Thyroid gland (tissue), 4 donors: ENCODE measurements at regions not wholly inside any gene's neighbourhood (a gene's known extent, or its start where the extent isn't known, plus 50 kb on each side); places are given as distances from the start of the nearest gene placed in this dataset.

Source experiments
- DNase-seq, 2 donors: peaks; one replicate each; pipeline ENCODE4 v3.0.0-alpha.2; 2019
- H3K27ac ChIP-seq, 3 donors: fragments of 200-600 bp; sonication (generic); 1 replicate in 2 of 3; 2 replicates in 1 of 3; pipeline ENCODE4 v1.5.1; 2016 to 2019; ENCODE audit warnings: mild to moderate bottlenecking in 1 of 3, moderate library complexity in 1 of 3
- H3K27me3 ChIP-seq: fragments of 200-600 bp; sonication (generic); one replicate; pipeline ENCODE4 v1.5.1; 2019
- H3K36me3 ChIP-seq, 2 donors: fragments of 200-600 bp; sonication (generic); one replicate each; pipeline ENCODE4 v1.5.1; 2016 to 2019
- H3K4me1 ChIP-seq, 2 donors: fragments of 200-600 bp; sonication (generic); one replicate each; pipeline ENCODE4 v1.5.1; 2017 to 2019
- H3K4me3 ChIP-seq, 3 donors: fragments of 200-600 bp; sonication (generic); replicated peaks in 1 of 3; 1 replicate in 2 of 3; 2 replicates in 1 of 3; pipeline ENCODE4 v1.5.1; 2016; ENCODE audit warnings: mild to moderate bottlenecking in 1 of 3
- H3K9me3 ChIP-seq: fragments of 200-600 bp; sonication (generic); one replicate; pipeline ENCODE4 v1.5.1; 2017
- CTCF ChIP-seq, 6 experiments: fragments of 200-600 bp in 3 of 6; fragments of 450-650 bp in 3 of 6; sonication (generic) in 3 of 6; IDR thresholded peaks; one replicate each; pipeline ENCODE4 v1.5.1; 2016 to 2019; ENCODE audit warnings: antibody characterized with exemption in 6 of 6, mild to moderate bottlenecking in 2 of 6, inconsistent platforms in 1 of 6, moderate library complexity in 1 of 6
- POLR2A ChIP-seq, 2 donors: fragments of 450-650 bp; IDR thresholded peaks; one replicate each; pipeline ENCODE4 v1.6.1; 2017; ENCODE audit warnings: antibody characterized with exemption in 2 of 2, mild to moderate bottlenecking in 2 of 2, moderate library complexity in 1 of 2
- WGBS, 2 donors: methylation state at CpG; one replicate each; pipeline ENCODE4 v1.1.5; 2017; 5-methylcytosine and 5-hydroxymethylcytosine counted together
- intact Hi-C: fragments of 100-400 bp; cut with DNase I; formaldehyde crosslinking; loops from one replicate; pipeline ENCODE4 v1.15.1; 2023

- no peak overlapping the region for H3K27ac ChIP-seq
- WGBS, 2 donors, result 85 to 86% methylated on average over 1 to 2 of the region's 2 CpGs
- intact Hi-C loops, result no loop called here
Measured at GRCh38 chr1:170385750-170386149, 146.2 kb upstream of the GORAB start.

GRCh38 chr1:170388489-170388888, 143.5 kb upstream of the GORAB start:
- no peak for DNase-seq
- WGBS, 2 donors, result 42 to 45% methylated on average over 2 of the region's 2 CpGs
- intact Hi-C loops, result no loop called here

More at GRCh38 chr1:170385750-170386149, 146.2 kb upstream of the GORAB start:
- TF ChIP-seq CTCF (IDR thresholded peaks at IDR 0.05) (no peak), POLR2A (IDR thresholded peaks at IDR 0.05) (no peak)
- H3K27me3 ChIP-seq, result no peaks in the 10 kb centered on the region
- DNase-seq, result no peak
- H3K9me3 ChIP-seq, result no peaks in the 10 kb centered on the region
- no peak overlapping the region for H3K4me3 ChIP-seq
- H3K4me1 ChIP-seq, result no peaks in the 10 kb centered on the region
- no peaks in the 10 kb centered on the region for H3K36me3 ChIP-seq

GRCh38 chr1:170395149-170395548, 136.8 kb upstream of the GORAB start:
- Histone ChIP-seq H3K9me3 (no peaks in the 10 kb centered on the region), H3K27me3 (no peaks in the 10 kb centered on the region), H3K4me3 (no peak overlapping the region), H3K4me1 (no peaks in the 10 kb centered on the region), H3K36me3 (no peaks in the 10 kb centered on the region), H3K27ac (no peak overlapping the region)
- 88 to 96% methylated on average over 2 of the region's 2 CpGs for WGBS, 2 donors
- no peak for TF ChIP-seq CTCF (IDR thresholded peaks at IDR 0.05)
- TF ChIP-seq POLR2A (IDR thresholded peaks at IDR 0.05), result no peak
- no peak for DNase-seq
- intact Hi-C loops, result no loop called here

More at GRCh38 chr1:170388489-170388888, 143.5 kb upstream of the GORAB start:
- Histone ChIP-seq H3K4me1 (no peaks in the 10 kb centered on the region), H3K36me3 (no peaks in the 10 kb centered on the region), H3K4me3 (no peak overlapping the region), H3K27ac (no peak overlapping the region), H3K9me3 (no peaks in the 10 kb centered on the region), H3K27me3 (no peaks in the 10 kb centered on the region)
- TF ChIP-seq POLR2A (IDR thresholded peaks at IDR 0.05) (no peak), CTCF (IDR thresholded peaks at IDR 0.05) (no peak)

GRCh38 chr1:170397061-170397460, 134.9 kb upstream of the GORAB start:
- no peak for DNase-seq
- intact Hi-C loops, result no loop called here
- TF ChIP-seq CTCF (IDR thresholded peaks at IDR 0.05) (no peak), POLR2A (IDR thresholded peaks at IDR 0.05) (no peak)
- Histone ChIP-seq H3K36me3 (no peaks in the 10 kb centered on the region), H3K4me3 (no peak overlapping the region), H3K27ac (no peak overlapping the region), H3K9me3 (no peaks in the 10 kb centered on the region), H3K4me1 (no peaks in the 10 kb centered on the region), H3K27me3 (no peaks in the 10 kb centered on the region)

- no peaks in the 10 kb centered on the region for H3K36me3 ChIP-seq
- TF ChIP-seq POLR2A (IDR thresholded peaks at IDR 0.05) (no peak), CTCF (IDR thresholded peaks at IDR 0.05) (no peak)
- peak in 1 of 2 donors; percentile 4 for DNase-seq
- intact Hi-C loops, result no loop called here
- H3K27me3 ChIP-seq, result no peaks in the 10 kb centered on the region
- no peak overlapping the region for H3K4me3 ChIP-seq
- no peaks in the 10 kb centered on the region for H3K4me1 ChIP-seq
- WGBS, 2 donors, result 67 to 86% methylated on average over 4 of the region's 4 CpGs
- H3K9me3 ChIP-seq, result no peaks in the 10 kb centered on the region
- H3K27ac ChIP-seq, result peak overlapping the region; percentile 20 to 27 (median 22)
Measured at GRCh38 chr1:170402476-170403311, 129.3 kb upstream of the GORAB start.
